SU-DHL-6 (cell line): ENCODE measurements at regions not wholly inside any gene's neighbourhood (a gene's known extent, or its start where the extent isn't known, plus 50 kb on each side); places are given as distances from the start of the nearest gene placed in this dataset.
A peak's percentile ranks its signal among the peaks of the same experiment; 100 is the strongest.

Source experiments
- H2AFZ ChIP-seq: fragments of 200-600 bp; sonication (generic); 2 replicates; pipeline ENCODE4 v1.6.1; 2014; ENCODE audit warnings: low read depth, mild to moderate bottlenecking, moderate library complexity, mixed read lengths, antibody characterized with exemption, low read length; ENCODE audit not compliant: severe bottlenecking
- H3F3A ChIP-seq: fragments of 200-600 bp; shearing (Covaris generic); 2 replicates; pipeline ENCODE4 v1.6.0; 2016; ENCODE audit warnings: antibody characterized with exemption, mild to moderate bottlenecking; ENCODE audit not compliant: insufficient read depth
- H3K27ac ChIP-seq: fragments of 200-600 bp; sonication (generic); 2 replicates; pipeline ENCODE4 v1.5.1; 2016; ENCODE audit warnings: low read depth, mild to moderate bottlenecking, low read length, moderate library complexity, mixed read lengths
- H3K27me3 ChIP-seq: fragments of 200-600 bp; sonication (generic), shearing (Covaris generic); 2 replicates; pipeline ENCODE4 v1.6.0; 2014; ENCODE audit warnings: mild to moderate bottlenecking, low read length
- H3K36me3 ChIP-seq: fragments of 200-600 bp; sonication (generic); 2 replicates; pipeline ENCODE4 v1.6.1; 2014; ENCODE audit warnings: mild to moderate bottlenecking, low read length, mixed read lengths
- H3K4me2 ChIP-seq: fragments of 300-600, 200-600 bp; shearing (Covaris generic), sonication (generic); 2 replicates; pipeline ENCODE4 v1.6.0; 2014; ENCODE audit warnings: low read length, low read depth, mild to moderate bottlenecking; ENCODE audit not compliant: poor library complexity, severe bottlenecking
- H3K4me3 ChIP-seq: fragments of 200-600 bp; sonication (generic); 2 replicates; pipeline ENCODE4 v1.5.1; 2014; ENCODE audit warnings: antibody characterized with exemption, low read length, mild to moderate bottlenecking, mixed read lengths; ENCODE audit not compliant: insufficient read depth, poor library complexity, severe bottlenecking
- H3K79me2 ChIP-seq: fragments of 200-600 bp; sonication (generic); 2 replicates; pipeline ENCODE4 v1.6.1; 2014; ENCODE audit warnings: mild to moderate bottlenecking, low read length, moderate library complexity; ENCODE audit not compliant: insufficient read depth
- H3K9ac ChIP-seq: fragments of 200-600 bp; sonication (generic); 2 replicates; pipeline ENCODE4 v1.7.0; 2014; ENCODE audit warnings: mild to moderate bottlenecking, low read length
- H3K9me2 ChIP-seq: fragments of 200-600 bp; sonication (generic); replicated peaks from 2 replicates; pipeline ENCODE4 v1.6.1; 2014; ENCODE audit warnings: low read length; ENCODE audit not compliant: insufficient read depth
- H3K9me3 ChIP-seq: fragments of 200-600 bp; sonication (generic); 2 replicates; pipeline ENCODE4 v1.6.1; 2014; ENCODE audit warnings: low read length, mixed read lengths; ENCODE audit not compliant: insufficient read depth
- H4K20me1 ChIP-seq: fragments of 200-600 bp; sonication (generic); 2 replicates; pipeline ENCODE4 v1.6.1; 2014; ENCODE audit warnings: low read depth, mild to moderate bottlenecking, antibody characterized with exemption, low read length, moderate library complexity, mixed read lengths
- CTCF ChIP-seq: fragments of 200-600 bp; sonication (generic); IDR thresholded peaks from one replicate; pipeline ENCODE4 v1.5.1; 2017; ENCODE audit warnings: antibody characterized with exemption, mild to moderate bottlenecking, low read length, moderate library complexity; ENCODE audit not compliant: insufficient read depth, poor library complexity, severe bottlenecking
- EZH2phosphoT487 ChIP-seq: fragments of 200-600 bp; sonication (generic), shearing (Covaris generic); conservative IDR thresholded peaks from 2 replicates; pipeline ENCODE4 v1.6.1; 2018; ENCODE audit warnings: mild to moderate bottlenecking, antibody characterized with exemption, low read length, moderate library complexity, mixed read lengths

DNA sequence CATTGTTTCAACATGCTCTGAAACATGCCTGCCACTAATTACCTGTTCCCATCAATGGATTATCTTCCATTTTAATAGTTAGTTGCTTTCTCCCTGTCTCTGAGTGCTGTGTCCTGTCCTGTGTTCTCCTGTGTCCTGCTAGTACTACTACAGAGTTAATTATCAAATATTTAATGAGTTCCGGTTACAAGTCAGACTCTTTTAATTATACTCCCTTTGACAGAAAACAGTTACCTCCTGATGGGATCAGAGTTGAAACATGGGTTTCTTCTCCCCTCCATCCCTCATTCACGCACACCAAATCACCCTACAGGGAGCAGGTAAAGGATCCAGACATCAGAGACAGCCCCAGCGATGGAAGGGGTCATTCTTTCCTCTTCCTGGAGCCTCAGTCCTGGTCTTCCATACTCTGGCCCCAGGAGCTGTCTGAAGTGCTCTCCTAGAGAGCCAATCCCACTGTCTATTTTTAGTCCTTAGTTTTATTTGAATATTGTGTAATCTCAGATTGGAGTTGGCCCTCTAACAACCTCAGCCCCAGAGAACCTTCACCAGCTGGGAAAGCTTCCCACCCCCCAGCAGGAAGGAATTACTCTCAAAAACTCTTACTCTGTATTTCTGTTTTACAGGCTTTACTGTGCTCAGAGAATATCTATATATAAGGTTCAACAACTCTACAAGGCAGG is 137.0 kb upstream of the C2CD4B start:
- Histone ChIP-seq H2AFZ (no peak overlapping the region), H3K79me2 (no peaks in the 10 kb centered on the region), H3K4me2 (no peak overlapping the region), H3K36me3 (no peaks in the 10 kb centered on the region), H3K27ac (no peak overlapping the region), H3K27me3 (no peaks in the 10 kb centered on the region), H3F3A (no peaks in the 10 kb centered on the region), H3K4me3 (no peak overlapping the region), H4K20me1 (no peaks in the 10 kb centered on the region), H3K9me3 (no peaks in the 10 kb centered on the region), H3K9ac (no peak overlapping the region), H3K9me2 (no peaks in the 10 kb centered on the region)
- TF ChIP-seq EZH2phosphoT487, result no peak
- no peak for TF ChIP-seq CTCF

- no peak overlapping the region for H3K4me2 ChIP-seq
- no peak for TF ChIP-seq EZH2phosphoT487
- TF ChIP-seq CTCF, result peak; percentile 54
- no peak overlapping the region for H3K4me3 ChIP-seq
- no peaks in the 10 kb centered on the region for H3K79me2 ChIP-seq
- H4K20me1 ChIP-seq, result no peaks in the 10 kb centered on the region
- H3K9ac ChIP-seq, result no peak overlapping the region
- H3K9me2 ChIP-seq, result no peaks in the 10 kb centered on the region
- no peak overlapping the region for H3K27ac ChIP-seq
- no peaks in the 10 kb centered on the region for H3F3A ChIP-seq
- H3K36me3 ChIP-seq, result no peaks in the 10 kb centered on the region
- H3K9me3 ChIP-seq, result no peaks in the 10 kb centered on the region
- H3K27me3 ChIP-seq, result no peaks in the 10 kb centered on the region
- H2AFZ ChIP-seq, result no peak overlapping the region
Observed at GRCh38 chr15:62306851-62307504, 141.9 kb upstream of the C2CD4B start.

DNA sequence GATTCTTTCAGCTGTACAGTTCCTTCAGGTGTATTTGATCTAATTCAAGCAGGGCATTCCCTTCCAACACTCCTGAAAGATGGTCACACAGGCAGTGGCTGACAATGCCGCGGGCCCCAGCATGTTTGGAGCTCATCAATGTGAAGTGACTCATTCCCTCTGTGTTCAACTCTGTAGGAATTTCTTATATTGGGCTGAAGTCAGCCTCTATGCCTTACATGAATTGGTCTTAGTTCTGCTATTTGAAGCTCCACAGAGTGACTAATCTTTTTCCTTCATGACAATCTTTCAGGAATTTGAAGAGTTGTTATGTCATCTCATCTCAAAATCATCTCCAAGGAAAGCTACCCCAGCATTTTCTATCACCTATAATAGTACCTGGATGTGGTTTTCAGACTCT is 142.5 kb upstream of the C2CD4B start:
- H3F3A ChIP-seq, result no peaks in the 10 kb centered on the region
- H3K9me2 ChIP-seq, result no peaks in the 10 kb centered on the region
- TF ChIP-seq EZH2phosphoT487, result no peak
- no peak for TF ChIP-seq CTCF
- no peak overlapping the region for H3K9ac ChIP-seq
- H2AFZ ChIP-seq, result no peak overlapping the region
- H3K9me3 ChIP-seq, result no peaks in the 10 kb centered on the region
- H3K4me3 ChIP-seq, result no peak overlapping the region
- no peaks in the 10 kb centered on the region for H3K27me3 ChIP-seq
- no peak overlapping the region for H3K4me2 ChIP-seq
- no peaks in the 10 kb centered on the region for H4K20me1 ChIP-seq
- H3K79me2 ChIP-seq, result no peaks in the 10 kb centered on the region
- no peaks in the 10 kb centered on the region for H3K36me3 ChIP-seq
- no peak overlapping the region for H3K27ac ChIP-seq
